NCI-H2171 (cell line): ENCODE measurements at regions not wholly inside any gene's neighbourhood (a gene's known extent, or its start where the extent isn't known, plus 50 kb on each side); places are given as distances from the start of the nearest gene placed in this dataset.

Experiments used
- DNase-seq: peaks from one replicate; lab custom pipeline; 2025; lab: John Stamatoyannopoulos, UW

DNA sequence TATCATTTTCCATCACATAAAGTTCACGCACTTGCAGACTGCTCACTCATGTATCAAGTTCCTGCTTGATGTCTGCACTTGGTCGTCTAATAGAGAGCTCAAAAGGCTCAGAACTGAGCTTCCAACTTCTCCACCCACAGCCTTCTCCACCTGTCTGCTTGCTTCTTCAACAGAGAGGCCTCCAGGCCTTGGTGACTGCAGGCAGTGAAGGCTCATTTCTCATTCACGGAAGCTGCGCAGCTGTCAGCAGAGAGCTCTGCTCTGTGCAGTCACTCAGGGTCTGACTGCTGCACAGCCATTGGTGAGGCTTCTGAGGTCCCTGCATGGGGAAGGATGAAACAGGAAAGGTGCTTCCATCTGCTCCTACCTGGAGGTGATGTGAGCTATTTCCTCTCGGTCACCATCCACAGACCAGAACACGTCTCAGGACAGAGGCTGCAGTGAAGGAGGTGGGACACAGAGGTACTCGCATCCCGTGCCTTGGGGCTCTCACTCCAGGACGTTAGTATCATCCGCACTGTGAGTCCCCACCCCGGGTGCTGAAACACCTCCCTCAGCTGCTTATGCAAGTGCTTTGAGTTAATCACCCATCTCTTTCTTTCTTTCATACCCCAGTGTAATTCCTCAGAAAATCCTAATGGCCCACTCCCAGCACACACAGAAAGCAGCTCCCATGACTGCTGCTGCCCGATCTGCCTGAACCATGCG, 126.2 kb downstream of the TMEM18 start:
- no peak for DNase-seq

DNA sequence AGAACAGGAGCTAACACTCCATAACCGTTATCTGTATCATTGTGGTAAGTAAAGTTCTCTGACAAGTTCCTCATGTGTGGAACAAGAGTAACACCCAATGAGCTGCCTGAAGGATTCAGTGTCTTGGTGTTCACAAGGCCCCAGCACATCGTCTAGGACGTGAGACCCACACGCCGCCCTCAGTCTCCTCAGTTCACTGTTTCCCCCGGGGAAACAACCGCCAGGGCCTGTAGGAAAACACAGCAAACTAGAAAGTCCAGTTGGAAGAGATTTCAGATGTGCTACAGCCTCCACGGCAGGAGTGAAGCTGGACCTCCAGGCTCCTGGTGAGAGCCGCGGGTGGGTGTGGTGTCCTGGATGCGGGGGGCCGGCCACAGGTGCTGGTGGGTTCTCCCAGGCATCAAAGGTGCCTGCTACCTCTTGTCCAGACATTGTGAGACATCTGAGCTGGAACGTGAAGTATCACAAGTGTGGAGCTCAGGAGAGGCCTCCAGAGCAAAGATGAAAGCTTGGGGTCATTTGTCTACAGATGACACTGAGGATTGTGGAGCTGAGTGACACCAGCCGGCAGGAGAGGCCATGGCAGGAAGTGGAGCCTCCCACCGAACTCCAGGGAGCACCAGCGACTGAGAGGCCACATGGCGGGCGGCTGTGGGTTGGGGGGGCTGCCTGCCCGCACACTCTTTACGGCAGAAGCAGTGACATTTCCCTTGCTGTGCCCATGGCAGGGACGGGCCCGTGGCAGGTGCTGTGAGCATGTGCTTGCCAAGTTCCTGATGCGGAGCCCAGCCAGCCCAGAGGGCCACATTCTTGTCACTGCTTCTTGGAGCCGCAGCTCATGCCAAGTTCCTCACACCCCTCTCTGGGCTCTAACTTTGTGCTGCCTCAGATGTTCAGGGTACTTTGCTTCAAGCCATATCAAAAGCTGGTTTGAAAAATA, 131.2 kb downstream of the TMEM18 start:
- DNase-seq = no peak

DNA sequence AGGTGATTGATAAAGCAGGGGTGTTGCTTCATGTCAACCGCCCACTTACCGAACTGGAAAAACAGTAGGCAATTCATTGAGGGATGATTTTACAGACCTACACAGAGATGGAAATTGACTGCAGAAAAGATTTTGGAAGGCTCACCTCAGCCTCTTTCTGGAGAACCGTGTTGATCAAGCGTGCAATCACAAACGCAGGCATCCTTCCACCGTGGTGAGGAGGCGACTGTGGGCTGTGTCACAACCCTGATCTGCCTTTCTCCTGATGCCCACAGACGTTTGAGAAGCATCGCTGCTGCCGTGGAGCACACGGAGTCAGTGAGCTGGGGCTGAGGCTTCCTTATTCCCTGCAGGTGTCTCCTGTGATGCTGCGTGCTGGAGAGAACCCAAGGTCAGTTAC, 132.0 kb downstream of the TMEM18 start:
- no peak for DNase-seq

DNA sequence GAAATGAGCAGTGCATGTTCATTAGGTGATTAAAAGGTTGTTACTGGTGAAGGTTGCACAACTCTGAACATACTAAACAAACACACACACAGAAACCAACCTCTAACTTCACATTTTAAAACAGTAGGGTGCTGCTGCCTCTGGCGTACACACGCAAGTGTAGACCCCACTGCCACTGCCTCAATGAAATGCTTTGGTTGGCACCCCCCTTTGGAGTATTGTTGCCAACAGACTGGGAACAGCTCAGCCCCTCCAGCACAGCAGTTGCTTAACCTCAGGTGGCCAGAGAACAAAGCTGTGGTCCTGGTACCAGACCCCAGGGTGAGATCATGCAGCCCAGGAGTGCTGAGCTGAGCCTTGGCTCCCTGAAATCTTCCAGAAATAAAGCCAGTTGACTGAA, 138.6 kb downstream of the TMEM18 start:
- no peak for DNase-seq

DNA sequence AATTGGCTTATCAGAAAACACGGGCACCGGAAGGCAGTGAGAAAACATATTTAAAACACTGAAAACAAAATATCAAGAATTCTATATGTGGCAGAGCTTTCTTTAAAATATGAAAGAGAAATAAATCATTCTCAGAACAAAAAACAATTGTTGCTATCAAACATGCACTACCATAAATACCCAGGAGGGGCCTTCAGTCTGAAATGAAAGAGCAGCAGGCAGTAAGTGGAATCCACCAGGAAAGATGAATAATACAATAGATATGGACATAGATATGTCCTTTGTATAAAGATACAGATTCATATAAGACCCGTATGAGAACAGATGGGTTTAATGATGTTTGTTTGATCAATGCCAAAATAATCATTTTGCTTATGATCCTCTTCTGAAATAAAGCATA, 142.0 kb downstream of the TMEM18 start:
- no peak for DNase-seq

- DNase-seq = no peak
These were observed 147.4 kb downstream of the TMEM18 start for GRCh38 chr2:529852-530251.

- peak; percentile 72 for DNase-seq
These were observed 147.8 kb downstream of the TMEM18 start for GRCh38 chr2:529424-529823.

DNA sequence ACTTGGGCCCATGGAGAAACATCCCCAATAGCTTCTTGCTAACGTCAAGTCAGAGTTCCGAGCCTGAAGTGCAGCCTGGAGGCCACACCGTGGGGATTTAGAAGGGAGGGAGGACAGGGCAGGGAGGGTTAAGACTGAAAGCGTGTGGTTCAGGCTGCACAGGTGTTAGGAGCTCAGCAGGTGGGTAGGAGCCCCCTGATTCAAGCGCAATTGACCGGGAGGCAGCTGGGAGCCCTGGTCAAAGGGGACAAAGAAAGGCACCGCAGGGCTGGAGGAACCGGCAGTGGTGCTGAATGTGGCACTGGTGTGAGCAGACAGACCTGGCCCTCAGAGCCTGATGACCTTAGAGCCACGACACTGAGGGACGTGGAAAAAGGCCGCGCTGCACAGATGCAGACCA, 149.6 kb downstream of the TMEM18 start:
- DNase-seq = no peak

- no peak for DNase-seq
These were observed 150.3 kb downstream of the TMEM18 start for GRCh38 chr2:526918-527317.

DNA sequence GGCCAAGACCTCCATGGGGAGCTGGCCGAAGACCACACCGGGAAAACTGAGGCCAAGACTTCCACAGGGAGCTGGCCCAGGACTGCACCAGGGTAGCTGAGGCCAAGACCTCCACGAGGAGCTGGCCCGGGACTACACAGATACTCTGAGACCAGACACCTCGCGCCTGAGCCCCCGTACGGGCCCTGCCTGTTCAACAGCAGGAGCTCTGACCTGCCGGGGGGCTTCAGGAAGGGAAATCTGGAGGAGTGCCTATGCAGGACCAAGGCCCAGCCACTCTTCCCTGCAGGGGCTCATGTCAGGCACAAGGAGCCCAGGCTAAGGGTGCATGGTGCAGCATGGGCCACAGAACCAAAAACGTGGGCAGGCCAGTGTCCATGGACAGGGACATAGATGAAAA, 151.6 kb downstream of the TMEM18 start:
- DNase-seq = no peak

DNA sequence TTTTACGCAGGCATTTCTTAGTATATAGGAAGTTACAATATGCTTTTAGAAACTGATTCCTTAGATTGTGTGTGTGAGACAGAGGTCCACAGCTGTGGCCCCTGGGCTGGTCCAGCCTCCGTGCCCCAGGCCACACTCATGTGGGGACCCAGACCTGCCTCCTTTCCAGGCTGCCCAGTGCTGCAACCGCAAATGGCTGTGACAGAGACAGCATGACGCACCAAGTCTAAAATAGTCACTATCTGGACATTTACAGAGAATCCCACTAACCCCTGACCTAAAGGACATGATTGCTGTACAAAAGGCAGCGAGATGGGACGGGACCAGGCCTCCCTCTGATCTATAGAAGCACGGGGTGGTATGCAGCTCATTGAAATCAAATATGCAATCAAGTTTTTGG, 152.2 kb downstream of the TMEM18 start:
- DNase-seq = no peak

DNA sequence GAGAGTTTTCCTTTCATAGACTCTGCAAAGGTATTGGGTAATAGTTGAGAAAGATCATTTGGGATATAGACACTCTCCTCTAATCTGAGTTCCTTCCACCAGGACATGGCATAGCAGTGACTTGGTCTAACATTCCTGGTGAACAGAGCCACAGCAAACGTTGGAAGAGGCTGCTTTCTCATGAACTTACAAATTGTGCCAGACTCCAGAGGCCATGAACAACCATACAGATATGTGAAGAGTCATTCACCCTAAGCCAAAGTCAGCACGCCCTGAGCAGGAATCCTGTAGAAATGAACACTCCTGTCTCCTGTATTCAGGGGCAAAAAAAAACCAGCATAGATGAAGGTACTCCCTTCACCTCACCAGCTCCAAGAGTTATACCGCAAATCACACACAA, 152.8 kb downstream of the TMEM18 start:
- DNase-seq = no peak

DNA sequence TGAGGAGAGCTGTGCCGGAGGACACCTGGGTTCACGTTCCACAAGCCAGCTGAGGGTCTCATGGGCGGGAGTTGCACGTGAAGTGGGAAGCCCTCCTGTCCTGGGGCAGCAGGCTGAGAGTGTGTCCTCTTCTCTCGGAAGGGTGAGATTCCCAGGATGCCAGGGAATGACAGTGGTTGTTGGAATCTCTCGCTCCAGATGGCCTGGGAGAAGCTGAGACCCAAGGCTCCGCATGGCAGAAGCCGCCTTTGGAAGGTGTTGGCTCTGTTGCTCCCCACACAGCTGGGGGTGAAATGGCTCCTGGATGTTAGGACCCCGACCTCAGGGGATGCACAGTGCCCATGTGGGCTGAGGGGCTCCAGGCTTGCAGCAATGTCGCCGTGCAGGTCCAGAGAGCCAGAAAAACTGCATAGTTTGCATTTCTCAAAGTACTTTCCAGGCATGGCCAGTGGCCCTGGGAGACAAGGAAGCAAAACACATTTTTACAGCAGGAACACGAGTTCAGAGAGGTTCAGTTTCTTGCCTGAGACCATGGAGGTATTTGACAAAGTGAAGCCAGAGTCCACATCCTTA, 153.4 kb downstream of the TMEM18 start:
- no peak for DNase-seq

GRCh38 chr2:522776-523175, 154.4 kb downstream of the TMEM18 start:
- no peak for DNase-seq

- DNase-seq = no peak
These were observed 155.2 kb downstream of the TMEM18 start for GRCh38 chr2:521853-522530.

DNA sequence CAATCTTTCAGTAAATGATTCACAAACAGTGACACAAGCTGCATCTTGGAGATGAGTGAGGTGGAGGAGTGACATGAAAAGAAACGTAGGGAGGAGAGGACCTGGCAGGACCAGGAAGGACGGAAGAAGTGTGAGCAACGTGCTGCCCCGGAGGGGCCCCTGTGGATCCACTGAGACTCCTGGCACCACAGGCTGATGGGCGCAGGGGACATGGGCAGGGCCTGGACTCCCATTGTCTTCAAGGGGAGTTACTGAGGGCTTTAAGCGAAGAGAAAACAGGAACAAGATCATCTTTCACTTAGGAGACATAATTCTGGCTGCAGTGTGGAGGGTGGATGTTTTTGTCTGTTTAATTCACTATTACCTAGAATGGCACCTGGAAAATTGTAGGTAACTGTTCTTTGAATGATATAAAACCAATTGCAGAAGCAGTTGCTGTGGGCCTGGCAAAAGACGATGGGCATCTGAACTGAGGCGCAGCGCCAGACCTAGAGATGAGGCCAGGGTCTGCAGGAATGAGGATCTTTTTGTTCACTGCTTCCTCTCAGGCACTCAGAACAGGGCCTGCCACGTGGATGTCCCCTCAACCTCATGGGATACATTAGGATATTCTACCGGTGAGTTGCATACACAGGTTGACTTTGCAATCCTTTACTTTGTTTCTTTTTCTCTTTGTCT, 156.4 kb downstream of the TMEM18 start:
- no peak for DNase-seq

GRCh38 chr2:516944-517343, 160.3 kb downstream of the TMEM18 start:
- no peak for DNase-seq

DNA sequence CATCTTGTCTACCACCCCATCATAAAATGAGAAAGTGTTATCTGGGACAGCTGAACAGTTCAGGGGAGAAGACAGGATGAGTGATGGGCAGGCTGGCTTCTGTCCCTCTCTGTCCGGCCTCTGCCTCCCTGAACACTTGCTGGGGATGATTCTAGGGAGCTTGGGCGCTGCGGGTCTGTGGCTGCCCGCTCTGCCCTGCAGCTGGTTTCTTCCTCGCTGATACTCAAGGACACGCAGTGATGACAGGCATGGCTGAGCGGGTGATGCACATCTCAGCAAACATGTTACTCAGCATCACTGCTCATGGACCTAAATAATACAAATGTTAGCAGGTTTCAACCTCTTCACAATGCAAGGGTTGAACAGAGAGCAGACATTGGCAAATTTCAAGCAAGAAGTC, 161.1 kb downstream of the TMEM18 start:
- DNase-seq = no peak

DNA sequence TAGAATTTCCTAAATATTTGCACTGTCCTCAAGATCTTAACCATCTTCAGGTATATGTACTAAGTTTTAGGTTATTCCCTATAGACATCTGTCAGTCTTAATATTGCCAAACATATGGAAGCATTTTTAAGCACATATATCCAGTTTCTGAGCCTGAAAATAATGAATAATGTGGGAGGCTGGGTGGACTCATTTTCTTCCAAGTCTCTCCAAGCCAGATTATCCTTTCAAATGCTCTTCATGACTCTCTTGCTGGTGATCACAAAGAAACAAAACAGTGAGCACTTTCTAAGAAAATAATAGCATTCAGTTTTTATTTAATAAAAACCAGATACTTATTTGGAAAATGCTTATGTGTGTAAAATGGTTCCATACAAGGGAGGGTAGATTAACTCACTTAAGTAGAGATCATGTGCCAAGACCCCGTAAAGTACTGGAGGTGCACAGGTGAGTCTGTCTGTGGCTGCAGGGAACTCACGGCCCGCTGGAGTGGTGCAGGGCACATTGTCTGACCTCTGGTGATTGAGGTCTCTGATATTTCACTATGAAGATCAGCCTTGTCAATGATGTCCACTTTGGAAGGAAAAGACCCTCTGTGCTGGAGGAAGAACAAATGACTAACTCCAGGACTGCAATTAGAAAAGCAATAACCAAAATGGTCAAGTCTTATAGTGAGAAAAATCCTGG, 161.6 kb downstream of the TMEM18 start:
- no peak for DNase-seq

DNA sequence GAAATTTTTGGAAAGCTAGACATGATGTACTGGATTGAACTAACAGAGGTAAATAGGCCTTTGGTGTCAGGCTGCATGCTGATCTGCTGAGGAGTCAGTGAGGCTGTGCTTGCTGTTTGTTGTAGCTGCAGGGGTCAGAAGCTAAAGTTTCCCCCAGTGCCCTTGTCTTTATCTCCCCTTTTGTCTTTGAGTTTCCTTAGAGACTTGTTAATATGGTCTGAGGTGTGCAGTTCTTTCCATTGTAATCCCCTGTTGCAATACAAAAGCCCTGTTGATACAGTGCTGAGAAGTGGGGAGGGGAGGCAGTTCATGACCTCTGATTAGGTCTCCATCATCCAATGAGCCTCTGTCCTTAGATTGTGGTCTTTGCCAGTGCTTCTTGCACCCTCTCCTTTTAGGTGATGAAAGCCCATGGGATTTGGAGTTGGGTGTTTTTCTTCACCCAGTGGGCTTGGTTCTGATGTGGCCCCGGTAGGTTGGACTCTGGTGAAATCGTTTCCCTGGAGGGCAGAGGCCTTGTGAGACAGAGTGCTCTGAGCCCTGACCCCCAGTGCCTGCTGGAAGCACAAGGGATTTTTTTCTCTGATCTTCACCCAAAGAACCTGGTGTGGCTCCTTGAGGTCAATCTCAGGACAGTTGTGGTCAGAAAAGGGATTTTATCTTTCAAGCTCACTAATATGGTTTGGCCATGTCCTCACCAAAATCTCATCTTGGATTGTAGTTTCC, 163.1 kb downstream of the TMEM18 start:
- DNase-seq = no peak

DNA sequence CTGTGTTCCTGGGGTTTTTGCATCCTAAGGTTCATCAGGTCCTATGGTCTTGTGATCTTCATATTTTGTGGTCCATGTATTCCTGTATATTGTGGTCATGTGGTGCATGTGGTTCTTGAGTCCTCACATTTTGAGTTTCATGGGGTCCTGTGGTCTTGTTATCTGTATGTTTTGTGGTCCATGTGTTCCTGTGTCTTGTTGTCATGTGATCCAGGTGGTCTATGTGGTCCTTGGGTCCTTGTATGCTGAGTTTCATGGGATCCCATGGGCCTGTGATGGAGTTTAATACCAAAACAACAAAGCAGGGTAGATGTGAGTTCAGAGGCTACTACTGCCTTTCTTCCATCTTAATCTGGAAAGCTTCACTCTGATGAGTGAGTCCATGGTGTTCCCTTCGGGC, 166.4 kb downstream of the TMEM18 start:
- no peak for DNase-seq
